IMR-90 (cell line): ENCODE measurements at regions not wholly inside any gene's neighbourhood (a gene's known extent, or its start where the extent isn't known, plus 50 kb on each side); places are given as distances from the start of the nearest gene placed in this dataset.

Experiments
- ATAC-seq: fragments of 200-7000 bp; cut with Tn5 transposase; 2 replicates; pipeline ENCODE4 v1.9.1; 2020; ENCODE audit warnings: low read depth, mild to moderate bottlenecking, moderate library complexity
- BruUV-seq: library from RNA; stranded (reverse); fragments of 400-500 nt; replicated peaks from 2 replicates; lab custom pipeline; 2021; lab: Mats Ljungman, UMichigan
- CTCF ChIA-PET: fragments of 300-600 bp; formaldehyde crosslinking; extraction: SDS; loops from one replicate; lab custom pipeline; 2021; ENCODE audit warnings: antibody characterized with exemption; lab: Yijun Ruan, JAX
- POLR2A ChIA-PET: fragments of 300-600 bp; sonication (Branson Sonifier 250); formaldehyde crosslinking; loops from one replicate; lab custom pipeline; 2022; ENCODE audit warnings: antibody characterized with exemption; ENCODE audit not compliant: unreplicated experiment; lab: Charles Lee
- DNase-seq: peaks from one replicate; pipeline ENCODE4 v3.0.0; 2013
- H2AFZ ChIP-seq: replicated peaks from 2 replicates; pipeline ENCODE3; 2013; ENCODE audit warnings: low read length, mild to moderate bottlenecking; ENCODE audit not compliant: poor library complexity
- H2AK5ac ChIP-seq: 2 replicates; pipeline ENCODE4 v1.6.1; 2013; ENCODE audit warnings: low read depth, low read length, inconsistent platforms
- H2AK9ac ChIP-seq: replicated peaks from 2 replicates; pipeline ENCODE3; 2013; ENCODE audit warnings: mild to moderate bottlenecking, low read depth, low read length, moderate library complexity; ENCODE audit not compliant: poor library complexity
- H2BK120ac ChIP-seq: 2 replicates; pipeline ENCODE4 v1.6.1; 2013; ENCODE audit warnings: low read depth, low read length, inconsistent platforms
- H2BK15ac ChIP-seq: 3 replicates; pipeline ENCODE4 v1.6.1; 2013; ENCODE audit warnings: low read depth, low read length, inconsistent platforms
- H2BK20ac ChIP-seq: 2 replicates; pipeline ENCODE4 v1.6.1; 2013; ENCODE audit warnings: low read depth, mild to moderate bottlenecking, inconsistent platforms, low read length, moderate library complexity
- H2BK5ac ChIP-seq: 2 replicates; pipeline ENCODE4 v1.6.1; 2013; ENCODE audit warnings: mild to moderate bottlenecking, low read depth, low read length, inconsistent platforms; ENCODE audit not compliant: poor library complexity, severe bottlenecking
- H3K14ac ChIP-seq: replicated peaks from 2 replicates; pipeline ENCODE4 v1.6.1; 2013; ENCODE audit warnings: low read depth, low read length, inconsistent platforms
- H3K18ac ChIP-seq: 2 replicates; pipeline ENCODE4 v1.6.1; 2013; ENCODE audit warnings: low read depth, low read length, control low read depth
- H3K23ac ChIP-seq: 2 replicates; pipeline ENCODE4 v1.6.1; 2013; ENCODE audit warnings: low read depth, low read length, inconsistent platforms
- H3K27ac ChIP-seq: 2 replicates; pipeline ENCODE4 v1.5.1; 2013; ENCODE audit warnings: mild to moderate bottlenecking, control low read depth, low read length; ENCODE audit not compliant: insufficient read depth
- H3K27me3 ChIP-seq: 2 replicates; pipeline ENCODE4 v1.6.1; 2013; ENCODE audit warnings: low read length; ENCODE audit not compliant: control insufficient read depth, insufficient read depth
- H3K36me3 ChIP-seq: 2 replicates; pipeline ENCODE4 v1.6.1; 2013; ENCODE audit warnings: low read length, mixed read lengths; ENCODE audit not compliant: control insufficient read depth, insufficient read depth
- H3K4ac ChIP-seq: 2 replicates; pipeline ENCODE4 v1.6.1; 2013; ENCODE audit warnings: low read depth, low read length, inconsistent platforms
- H3K4me1 ChIP-seq: 2 replicates; pipeline ENCODE4 v1.6.1; 2013; ENCODE audit warnings: low read length, mixed read lengths; ENCODE audit not compliant: control insufficient read depth, insufficient read depth
- H3K4me2 ChIP-seq: 2 replicates; pipeline ENCODE4 v1.6.1; 2013; ENCODE audit warnings: low read depth, mild to moderate bottlenecking, control low read depth, low read length, moderate library complexity
- H3K4me3 ChIP-seq: 2 replicates; pipeline ENCODE4 v1.5.1; 2013; ENCODE audit warnings: low read depth, mild to moderate bottlenecking, control low read depth, low read length, moderate library complexity; ENCODE audit not compliant: insufficient read depth
- H3K56ac ChIP-seq: 2 replicates; pipeline ENCODE4 v1.6.1; 2013; ENCODE audit warnings: low read length, inconsistent platforms; ENCODE audit not compliant: insufficient read depth; ENCODE audit errors: extremely low read depth
- H3K79me1 ChIP-seq, 2 experiments: 2 replicates each; pipeline ENCODE4 v1.6.1; 2013; ENCODE audit warnings: low read length in 2 of 2, inconsistent platforms in 1 of 2, low read depth in 1 of 2
- H3K9ac ChIP-seq: 2 replicates; pipeline ENCODE4 v1.6.1; 2013; ENCODE audit warnings: low read depth, low read length, control low read depth
- H3K9me1 ChIP-seq: 2 replicates; pipeline ENCODE4 v1.6.1; 2013; ENCODE audit warnings: low read length, inconsistent platforms; ENCODE audit not compliant: insufficient read depth
- H3K9me3 ChIP-seq: 2 replicates; pipeline ENCODE4 v1.6.1; 2013; ENCODE audit warnings: low read length; ENCODE audit not compliant: control insufficient read depth, insufficient read depth
- H4K20me1 ChIP-seq: 2 replicates; pipeline ENCODE4 v1.6.1; 2013; ENCODE audit warnings: low read length, inconsistent platforms; ENCODE audit not compliant: insufficient read depth
- H4K5ac ChIP-seq: 2 replicates; pipeline ENCODE4 v1.6.1; 2013; ENCODE audit warnings: mild to moderate bottlenecking, low read depth, low read length, control low read depth
- H4K8ac ChIP-seq, 2 experiments: 2 replicates each; pipeline ENCODE4 v1.6.1; 2013; ENCODE audit warnings: low read depth in 2 of 2, low read length in 2 of 2, control low read depth in 1 of 2, inconsistent platforms in 1 of 2
- H4K91ac ChIP-seq: 2 replicates; pipeline ENCODE4 v1.6.1; 2013; ENCODE audit warnings: low read depth, low read length, inconsistent platforms; ENCODE audit not compliant: insufficient read depth
- CTCF ChIP-seq: conservative IDR thresholded peaks from 2 replicates; pipeline ENCODE4 v1.5.1; 2012; ENCODE audit warnings: mild to moderate bottlenecking, low read depth, low read length, improper control_type of control experiment
- ELK1 ChIP-seq: fragments of 150-350 bp; IDR thresholded peaks from 2 replicates; pipeline ENCODE4 v1.6.1; 2016; ENCODE audit warnings: low read depth, mild to moderate bottlenecking, low read length, moderate library complexity, borderline replicate concordance
- NFE2L2 ChIP-seq: fragments of 150-350 bp; IDR thresholded peaks from 2 replicates; pipeline ENCODE4 v1.6.1; 2016; ENCODE audit warnings: low read depth, mild to moderate bottlenecking, low read length
- POLR2A ChIP-seq: IDR thresholded peaks from 2 replicates; pipeline ENCODE4 v1.6.1; 2012; ENCODE audit warnings: mild to moderate bottlenecking, low read depth, low read length
- RCOR1 ChIP-seq: IDR thresholded peaks from 2 replicates; pipeline ENCODE4 v1.6.1; 2012; ENCODE audit warnings: mild to moderate bottlenecking, low read length, improper control_type of control experiment; ENCODE audit not compliant: insufficient replicate concordance
- RFX5 ChIP-seq: IDR thresholded peaks from 2 replicates; pipeline ENCODE4 v1.8.0; 2012; ENCODE audit warnings: low read depth, mild to moderate bottlenecking, low read length, moderate library complexity
- SMC3 ChIP-seq: fragments of 150-350 bp; IDR thresholded peaks from 2 replicates; pipeline ENCODE4 v1.6.1; 2016; ENCODE audit warnings: low read depth, mild to moderate bottlenecking, antibody characterized with exemption, low read length, moderate library complexity
- WGBS, 2 experiments: methylation state at CpG; one replicate each; pipeline versions ENCODE4 v1.1.5 to v1.1.7; 2013; ENCODE audit warnings: missing lambda C conversion rate in 2 of 2; ENCODE audit not compliant: insufficient read length in 1 of 2; ENCODE audit errors: extremely low coverage in 2 of 2; 5-methylcytosine and 5-hydroxymethylcytosine counted together
- dilution Hi-C: fragments of 300-500 bp; cut with HindIII; formaldehyde crosslinking; loops from one replicate; pipeline ENCODE4 v1.14.3; 2018; ENCODE audit warnings: low sequenced_read_pairs; ENCODE audit not compliant: unreplicated experiment
- in situ Hi-C: fragments of 300-500 bp; cut with MboI; formaldehyde crosslinking; loops from 3 replicates; pipeline ENCODE4 v1.14.3; 2019; ENCODE audit warnings: low sequenced_read_pairs, inconsistent platforms, mixed read lengths
- intact Hi-C: fragments of 100-400 bp; cut with micrococcal nuclease; formaldehyde crosslinking; loops from 2 replicates; pipeline ENCODE4 v1.10.0; 2022

GRCh38 chr6:108757357-108757756 is 90.9 kb upstream of the ARMC2 start:
- Histone ChIP-seq H4K20me1 (no peaks in the 10 kb centered on the region), H3K18ac (no peak overlapping the region), H2BK20ac (no peak overlapping the region), H3K4me2 (no peak overlapping the region), H3K27me3 (no peaks in the 10 kb centered on the region), H3K36me3 (no peaks in the 10 kb centered on the region), H3K56ac (no peak overlapping the region), H3K14ac (no peak overlapping the region), H2AK9ac (no peak overlapping the region), H4K8ac (no peak overlapping the region), H3K9me3 (no peaks in the 10 kb centered on the region), H2BK15ac (no peak overlapping the region), H2AFZ (no peak overlapping the region), H2AK5ac (no peak overlapping the region), H4K5ac (no peak overlapping the region), H3K23ac (no peak overlapping the region), H2BK120ac (no peak overlapping the region), H2BK5ac (no peak overlapping the region), H4K91ac (no peak overlapping the region), H3K79me1 (no peaks in the 10 kb centered on the region), H3K4me1 (peaks cover 9% of the 10 kb centered on the region), H3K9ac (no peak overlapping the region), H3K4ac (no peak overlapping the region), H3K4me3 (no peak overlapping the region), H3K27ac (no peak overlapping the region), H3K9me1 (peaks cover 5% of the 10 kb centered on the region)
- intact Hi-C loops: no loop called here
- dilution Hi-C loops: no loop called here
- ChIA-PET CTCF (no interaction called here), POLR2A (no interaction called here)
- in situ Hi-C loops: no loop called here
- no CpG with 5 or more reads among the region's 1 CpG for WGBS, 2 experiments
- TF ChIP-seq POLR2A: no peak
- no peak for TF ChIP-seq ELK1
- TF ChIP-seq CTCF: no peak
- no peak for TF ChIP-seq RFX5
- no peak for TF ChIP-seq NFE2L2
- no peak for TF ChIP-seq RCOR1
- TF ChIP-seq SMC3: no peak
- no TSS peak for BruUV-seq
- ATAC-seq (no peak), DNase-seq (no peak)
